Skeletal muscle satellite cell (primary cell): ENCODE measurements at regions not wholly inside any gene's neighbourhood (a gene's known extent, or its start where the extent isn't known, plus 50 kb on each side); places are given as distances from the start of the nearest gene placed in this dataset. TPM values are rescaled to one million over a fixed set of nuclear protein-coding genes. Genes with fewer than 3 reads are reported as not detected.

ENCODE experiments used
- H3K27me3 ChIP-seq: 2 replicates; pipeline ENCODE4 v1.7.0; 2013; ENCODE audit warnings: low read length; ENCODE audit not compliant: control insufficient read depth, insufficient read depth
- H3K36me3 ChIP-seq: 2 replicates; pipeline ENCODE4 v1.7.0; 2013; ENCODE audit warnings: mild to moderate bottlenecking, control low read depth, low read length; ENCODE audit not compliant: insufficient read depth
- H3K4me1 ChIP-seq: 2 replicates; pipeline ENCODE4 v1.7.0; 2013; ENCODE audit warnings: low read length; ENCODE audit not compliant: control insufficient read depth, insufficient read depth
- H3K4me2 ChIP-seq: 2 replicates; pipeline ENCODE4 v1.7.0; 2013; ENCODE audit warnings: mild to moderate bottlenecking, low read length
- H3K4me3 ChIP-seq: 2 replicates; pipeline ENCODE4 v1.7.0; 2013; ENCODE audit warnings: low read length
- H3K9ac ChIP-seq: 2 replicates; pipeline ENCODE4 v1.7.0; 2013; ENCODE audit warnings: mild to moderate bottlenecking, low read depth, low read length, moderate library complexity
- H3K9me3 ChIP-seq: replicated peaks from 2 replicates; pipeline ENCODE4 v1.7.0; 2013; ENCODE audit warnings: mild to moderate bottlenecking, control low read depth, low read length
- small RNA-seq: library from RNA; depleted of rRNA; stranded (forward); fragments of <200 nt; gene quantifications from one replicate; pipeline ENCODE3, GENCODE V24; 2012

GRCh38 chr11:16412525-16413172 is 56.3 kb upstream of the SOX6 start:
- Histone ChIP-seq H3K27me3 (no peaks in the 10 kb centered on the region), H3K4me1 (no peaks in the 10 kb centered on the region), H3K9me3 (no peaks in the 10 kb centered on the region), H3K4me2 (no peak overlapping the region), H3K4me3 (no peak overlapping the region), H3K36me3 (no peaks in the 10 kb centered on the region), H3K9ac (no peak overlapping the region)

- Histone ChIP-seq H3K9ac (no peak overlapping the region), H3K4me3 (no peak overlapping the region), H3K9me3 (no peaks in the 10 kb centered on the region), H3K36me3 (no peaks in the 10 kb centered on the region), H3K27me3 (no peaks in the 10 kb centered on the region), H3K4me1 (no peaks in the 10 kb centered on the region), H3K4me2 (no peak overlapping the region)
Observed at GRCh38 chr11:16410479-16410878, 54.1 kb upstream of the SOX6 start.

GRCh38 chr11:16408619-16409018 is 52.3 kb upstream of the SOX6 start:
- Histone ChIP-seq H3K27me3 (no peaks in the 10 kb centered on the region), H3K4me3 (no peak overlapping the region), H3K4me1 (no peaks in the 10 kb centered on the region), H3K9ac (no peak overlapping the region), H3K4me2 (no peak overlapping the region), H3K9me3 (no peaks in the 10 kb centered on the region), H3K36me3 (no peaks in the 10 kb centered on the region)

- no peaks in the 10 kb centered on the region for H3K4me1 ChIP-seq
- no peak overlapping the region for H3K9ac ChIP-seq
- no peaks in the 10 kb centered on the region for H3K27me3 ChIP-seq
- H3K36me3 ChIP-seq, result no peaks in the 10 kb centered on the region
- no peaks in the 10 kb centered on the region for H3K9me3 ChIP-seq
- no peak overlapping the region for H3K4me2 ChIP-seq
- H3K4me3 ChIP-seq, result no peak overlapping the region
Observed at GRCh38 chr11:16406226-16406625, 49.9 kb upstream of the SOX6 start.

Small RNAs in the stretch of these regions (small RNA-seq; reads per million reads assigned to genes)
- not detected for gene RN7SL188P
